ENCODE measurements at regions not wholly inside any gene's neighbourhood (a gene's known extent, or its start where the extent isn't known, plus 50 kb on each side); places are given as distances from the start of the nearest gene placed in this dataset.

DNA sequence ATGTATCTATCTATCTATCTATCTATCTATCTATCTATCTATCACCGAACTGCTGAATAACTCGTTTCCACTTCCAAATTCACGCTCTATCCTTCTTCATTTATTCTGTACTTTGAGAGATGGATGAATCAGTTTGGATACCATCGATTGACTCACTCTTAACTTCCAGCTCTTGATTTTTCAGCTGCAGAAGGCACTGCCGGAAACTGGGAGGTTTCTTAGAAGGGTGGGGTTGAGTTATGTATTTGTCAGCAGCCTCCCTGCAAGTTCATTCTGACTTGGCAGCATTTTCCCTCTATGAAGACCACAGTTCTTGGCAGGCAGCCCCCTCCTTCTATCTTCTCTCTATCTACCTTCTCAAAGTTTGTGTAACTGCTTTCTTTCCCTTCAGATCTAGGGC is 112.0 kb upstream of the MAGEB18 start:
- no peak overlapping the region for H3K27ac ChIP-seq
- TF ChIP-seq, protein P1, sequence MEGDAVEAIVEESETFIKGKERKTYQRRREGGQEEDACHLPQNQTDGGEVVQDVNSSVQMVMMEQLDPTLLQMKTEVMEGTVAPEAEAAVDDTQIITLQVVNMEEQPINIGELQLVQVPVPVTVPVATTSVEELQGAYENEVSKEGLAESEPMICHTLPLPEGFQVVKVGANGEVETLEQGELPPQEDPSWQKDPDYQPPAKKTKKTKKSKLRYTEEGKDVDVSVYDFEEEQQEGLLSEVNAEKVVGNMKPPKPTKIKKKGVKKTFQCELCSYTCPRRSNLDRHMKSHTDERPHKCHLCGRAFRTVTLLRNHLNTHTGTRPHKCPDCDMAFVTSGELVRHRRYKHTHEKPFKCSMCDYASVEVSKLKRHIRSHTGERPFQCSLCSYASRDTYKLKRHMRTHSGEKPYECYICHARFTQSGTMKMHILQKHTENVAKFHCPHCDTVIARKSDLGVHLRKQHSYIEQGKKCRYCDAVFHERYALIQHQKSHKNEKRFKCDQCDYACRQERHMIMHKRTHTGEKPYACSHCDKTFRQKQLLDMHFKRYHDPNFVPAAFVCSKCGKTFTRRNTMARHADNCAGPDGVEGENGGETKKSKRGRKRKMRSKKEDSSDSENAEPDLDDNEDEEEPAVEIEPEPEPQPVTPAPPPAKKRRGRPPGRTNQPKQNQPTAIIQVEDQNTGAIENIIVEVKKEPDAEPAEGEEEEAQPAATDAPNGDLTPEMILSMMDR (conservative IDR thresholded peaks at IDR 0.05) = no peak

DNA sequence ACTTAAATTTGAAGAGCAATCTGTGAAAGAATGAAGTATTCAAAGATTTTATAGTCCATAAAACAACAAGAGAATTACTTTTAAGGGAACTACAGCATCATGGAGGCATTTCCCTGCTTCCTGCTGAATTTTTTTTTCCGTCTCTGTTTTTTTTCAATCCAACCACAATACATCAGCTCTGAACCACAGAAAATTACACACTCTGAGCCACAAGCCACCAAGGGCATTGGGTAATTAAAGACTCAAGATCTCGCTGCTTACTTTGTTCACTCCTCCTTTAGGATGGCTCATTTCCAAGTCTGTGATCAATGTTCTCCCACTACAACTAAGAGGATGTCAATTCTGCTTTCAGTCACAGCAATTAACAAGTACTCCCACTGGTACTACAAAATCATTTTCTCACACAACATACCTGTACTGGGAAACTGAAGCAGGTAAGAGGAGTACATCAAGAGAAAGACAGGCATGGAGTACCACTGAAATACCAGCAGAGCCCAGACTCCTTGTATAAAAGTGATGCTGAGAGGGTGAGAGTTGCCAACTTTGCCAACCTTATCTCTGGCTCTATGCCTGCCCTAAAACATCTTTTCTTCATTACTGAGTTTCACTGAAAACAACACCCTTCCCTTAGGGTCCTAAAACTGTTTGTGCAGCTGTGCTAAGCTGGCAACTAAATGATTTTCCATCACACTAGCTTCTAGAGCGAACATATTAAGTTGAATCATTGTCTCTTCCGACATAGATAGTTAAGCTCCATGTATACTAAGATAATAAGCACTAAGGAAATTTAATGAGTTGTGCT is 105.8 kb upstream of the MAGEB18 start:
- TF ChIP-seq, protein P1 (conservative IDR thresholded peaks at IDR 0.05) = no peak
- no peak overlapping the region for H3K27ac ChIP-seq

DNA sequence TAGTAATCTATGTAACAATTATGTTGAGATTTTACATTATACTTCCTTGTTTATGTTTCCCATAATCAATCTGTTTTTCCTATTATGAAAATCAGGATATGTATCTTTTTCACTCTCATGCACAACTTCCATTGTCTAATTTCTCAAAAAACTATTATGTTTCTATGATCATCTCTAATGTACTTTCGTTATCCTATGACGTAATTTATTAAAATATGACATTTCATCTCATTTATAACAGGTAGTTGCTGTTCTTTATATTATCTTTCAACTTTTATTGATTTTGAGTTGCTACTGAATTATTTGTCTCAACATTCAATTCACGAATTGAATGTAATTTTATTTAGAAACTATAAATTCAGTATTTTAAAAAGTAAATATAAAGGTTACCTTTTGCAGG is 100.8 kb upstream of the MAGEB18 start:
- TF ChIP-seq, protein P1 (conservative IDR thresholded peaks at IDR 0.05) = no peak
- H3K27ac ChIP-seq = no peak overlapping the region

DNA sequence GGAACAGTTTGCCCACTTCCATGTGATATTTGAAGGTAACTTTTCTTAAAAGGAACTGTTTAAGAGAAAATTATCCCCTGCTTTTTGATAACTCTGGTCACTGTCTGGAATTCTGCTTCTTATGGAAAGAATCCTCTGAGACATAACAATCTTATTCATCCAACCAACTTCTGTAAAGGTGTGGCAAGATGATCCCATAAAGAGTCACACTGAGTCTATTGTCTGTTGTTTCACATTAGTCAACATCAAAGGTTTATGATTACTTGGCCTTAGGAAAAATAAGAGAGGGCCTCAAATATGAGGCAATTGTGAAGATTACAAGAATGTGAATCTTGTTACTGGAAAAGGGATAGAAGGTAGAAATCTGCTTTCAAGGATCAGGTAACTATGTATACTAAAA is 88.0 kb upstream of the MAGEB18 start:
- H3K27ac ChIP-seq = no peak overlapping the region
- TF ChIP-seq, protein P1 (conservative IDR thresholded peaks at IDR 0.05) = no peak

DNA sequence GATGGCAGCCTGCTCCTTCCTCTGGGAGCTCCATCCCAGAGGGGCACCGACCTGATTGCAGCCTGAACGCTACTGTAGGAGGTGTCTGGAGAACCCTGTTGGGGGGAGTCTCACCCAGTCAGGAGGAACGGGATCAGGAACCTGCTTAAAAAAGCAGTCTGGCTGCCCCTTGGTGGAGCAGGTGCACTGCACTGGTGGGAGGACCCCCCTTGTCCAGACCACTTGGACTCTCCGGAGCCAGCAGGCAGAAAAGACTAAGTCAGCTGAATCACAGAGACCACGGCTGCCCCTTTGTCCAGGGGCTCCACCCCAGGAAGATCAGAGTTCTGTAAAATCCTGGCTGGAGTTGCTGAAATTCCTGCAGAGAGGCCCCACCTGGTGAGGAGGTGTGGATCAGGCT is 67.3 kb upstream of the MAGEB18 start:
- TF ChIP-seq, protein P1 (conservative IDR thresholded peaks at IDR 0.05) = no peak

DNA sequence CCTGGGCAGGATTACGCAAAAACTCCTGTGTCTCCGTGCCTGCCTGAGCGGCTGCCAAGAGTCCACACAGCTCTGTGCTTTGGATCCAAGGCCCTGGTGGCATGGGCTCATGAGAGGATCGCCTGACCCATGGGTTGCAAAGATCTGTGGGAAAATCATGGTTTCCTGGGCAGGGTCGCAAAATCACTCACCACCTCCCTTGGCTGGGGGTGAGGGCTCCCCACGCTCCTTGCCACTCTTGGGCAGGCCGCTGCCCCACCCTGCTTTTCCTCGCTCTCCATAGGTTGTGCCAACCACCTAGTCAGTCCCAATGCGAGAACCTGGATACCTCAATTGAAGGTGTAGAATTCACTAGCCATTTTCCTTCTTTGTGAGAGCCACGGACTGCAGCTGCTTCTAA is 66.5 kb upstream of the MAGEB18 start:
- TF ChIP-seq, protein P1 (conservative IDR thresholded peaks at IDR 0.05) = no peak
- H3K27ac ChIP-seq = no peak overlapping the region

More for the DNA sequence above, 67.3 kb upstream of the MAGEB18 start:
- H3K27ac ChIP-seq = no peak overlapping the region

DNA sequence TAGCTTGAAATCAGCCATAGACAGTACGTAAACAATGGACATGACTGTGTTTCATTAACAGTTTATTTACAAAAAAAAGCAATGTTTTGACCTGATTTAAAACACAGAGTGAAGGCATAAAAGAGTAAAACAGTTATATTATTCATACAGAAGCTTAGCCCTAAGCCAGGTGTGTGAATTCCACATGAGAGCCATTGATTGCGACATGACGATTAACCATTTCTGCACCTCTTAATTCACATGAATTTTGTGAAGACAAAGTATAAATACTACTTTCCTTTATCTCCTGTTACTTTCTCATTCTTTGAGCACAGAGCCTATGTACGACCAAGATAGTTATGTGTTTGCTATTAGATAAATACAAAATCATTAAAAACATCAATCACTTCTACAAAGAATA is 55.0 kb upstream of the MAGEB18 start:
- H3K27ac ChIP-seq = no peak overlapping the region
- TF ChIP-seq, protein P1 (conservative IDR thresholded peaks at IDR 0.05) = no peak

Measured in VCaP (cell line).